Astrocyte of the spinal cord (primary cell): ENCODE measurements at regions not wholly inside any gene's neighbourhood (a gene's known extent, or its start where the extent isn't known, plus 50 kb on each side); places are given as distances from the start of the nearest gene placed in this dataset.

Experiments
- DNase-seq: peaks from one replicate; pipeline ENCODE4 v3.0.0; 2011; ENCODE audit warnings: low read depth, low spot score
- H3K4me3 ChIP-seq: 2 replicates; pipeline ENCODE4 v1.5.1; 2011; ENCODE audit warnings: low read depth, mild to moderate bottlenecking, low read length, moderate library complexity
- CTCF ChIP-seq: IDR thresholded peaks from 2 replicates; pipeline ENCODE4 v1.5.1; 2012; ENCODE audit warnings: low read depth, mild to moderate bottlenecking, low read length, inconsistent platforms
- in situ Hi-C: cut with HindIII; loops from 2 replicates; pipeline ENCODE4 v1.10.0; 2017; ENCODE audit warnings: low sequenced_read_pairs

DNA sequence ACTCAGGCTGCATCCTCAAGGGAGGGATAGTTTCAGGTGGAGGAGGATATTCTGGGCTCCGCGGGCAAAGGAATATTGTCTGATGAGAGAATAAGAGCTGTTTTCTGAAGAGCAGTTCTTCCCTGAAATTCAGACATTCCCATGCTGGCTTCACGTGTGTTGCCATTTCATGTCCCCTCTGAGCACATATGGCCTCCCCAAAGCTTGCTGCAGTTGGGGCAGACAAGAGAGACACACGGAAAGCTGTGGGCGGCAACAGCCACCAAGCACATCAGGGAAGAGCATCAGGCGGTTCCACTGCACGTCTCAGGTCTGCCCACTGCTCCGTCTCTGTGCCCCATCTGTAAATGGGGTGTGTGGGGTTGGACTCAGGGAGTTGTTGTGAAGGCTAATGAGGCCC is 247.5 kb upstream of the TSHZ3 start:
- no peak overlapping the region for H3K4me3 ChIP-seq
- DNase-seq, result no peak
- no peak for TF ChIP-seq CTCF
- in situ Hi-C loops, result no loop called here

DNA sequence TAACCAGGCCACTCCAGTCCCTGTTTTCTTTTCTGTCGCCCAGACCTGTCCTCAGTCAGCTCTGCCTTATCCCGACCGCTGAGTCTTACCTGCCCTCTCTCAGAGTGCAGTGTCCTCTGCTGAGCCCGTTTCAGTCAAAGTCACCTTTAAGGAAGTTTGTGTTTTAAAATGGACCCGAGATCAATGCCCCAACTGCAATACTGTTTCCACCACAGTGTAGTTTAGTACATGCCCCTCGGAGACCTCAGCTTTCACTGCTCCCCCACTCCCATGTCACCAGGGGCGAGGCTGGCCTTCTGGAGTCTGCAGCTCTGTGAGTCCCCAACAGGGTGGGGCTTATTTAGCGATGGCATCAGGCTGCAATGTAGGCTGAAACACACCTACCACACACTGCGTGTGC is 248.4 kb upstream of the TSHZ3 start:
- no peak for DNase-seq
- in situ Hi-C loops, result no loop called here

GRCh38 chr19:31598730-31599238 is 249.5 kb upstream of the TSHZ3 start:
- no peak for TF ChIP-seq CTCF
- in situ Hi-C loops, result no loop called here
- H3K4me3 ChIP-seq, result no peak overlapping the region
- no peak for DNase-seq

More for the DNA sequence above, 248.4 kb upstream of the TSHZ3 start:
- no peak overlapping the region for H3K4me3 ChIP-seq
- no peak for TF ChIP-seq CTCF

- TF ChIP-seq CTCF, result no peak
- H3K4me3 ChIP-seq, result no peak overlapping the region
- in situ Hi-C loops, result no loop called here
- no peak for DNase-seq
Measured at GRCh38 chr19:31600731-31601295, 251.6 kb upstream of the TSHZ3 start.

DNA sequence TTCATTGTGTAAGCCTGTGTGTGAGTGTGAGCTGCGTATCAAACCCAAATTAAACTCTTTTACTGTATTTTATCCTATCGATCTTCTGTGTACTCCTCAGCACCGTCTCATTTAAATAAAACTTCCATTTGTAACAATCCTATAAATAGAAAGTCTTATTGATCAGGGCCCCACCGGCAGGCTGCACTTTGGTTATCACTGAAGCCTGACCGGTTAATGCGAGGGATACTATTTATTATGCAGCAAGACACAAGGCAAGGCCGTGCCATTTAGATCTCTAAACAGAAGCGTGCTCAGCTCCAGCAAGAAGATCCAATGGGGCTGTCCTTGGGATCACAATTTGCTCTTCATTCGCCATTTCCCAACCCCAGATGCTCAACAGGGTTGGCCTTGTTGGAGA is 252.6 kb upstream of the TSHZ3 start:
- no peak for TF ChIP-seq CTCF
- no peak for DNase-seq
- no peak overlapping the region for H3K4me3 ChIP-seq
- in situ Hi-C loops, result no loop called here

- no peak for DNase-seq
- H3K4me3 ChIP-seq, result no peak overlapping the region
- in situ Hi-C loops, result no loop called here
- TF ChIP-seq CTCF, result no peak
Measured at GRCh38 chr19:31602548-31602947, 253.3 kb upstream of the TSHZ3 start.
